HFF-Myc (cell line): ENCODE measurements at regions not wholly inside any gene's neighbourhood (a gene's known extent, or its start where the extent isn't known, plus 50 kb on each side); places are given as distances from the start of the nearest gene placed in this dataset.

Experiments used
- DNase-seq: peaks from one replicate; pipeline ENCODE4 v3.0.0-alpha.2; 2011; ENCODE audit warnings: low read depth; ENCODE audit errors: extremely low read depth
- H3K4me3 ChIP-seq: replicated peaks from 2 replicates; pipeline ENCODE4 v1.5.1; 2011; ENCODE audit warnings: low read depth, mild to moderate bottlenecking, control low read depth, low read length
- CTCF ChIP-seq: IDR thresholded peaks from 2 replicates; pipeline ENCODE4 v1.5.1; 2012; ENCODE audit warnings: mild to moderate bottlenecking, low read depth, low read length, control low read depth; ENCODE audit errors: missing control alignments

GRCh38 chr6:165814679-165815078 lies 151.6 kb upstream of the PDE10A start:
- no peak for TF ChIP-seq CTCF

GRCh38 chr6:165811512-165811911 lies 148.5 kb upstream of the PDE10A start:
- no peak for DNase-seq
- TF ChIP-seq CTCF, result no peak

More at GRCh38 chr6:165814679-165815078, 151.6 kb upstream of the PDE10A start:
- no peak overlapping the region for H3K4me3 ChIP-seq
- DNase-seq, result no peak

GRCh38 chr6:165808021-165808420 lies 145.0 kb upstream of the PDE10A start:
- no peak for DNase-seq
- no peak for TF ChIP-seq CTCF
- H3K4me3 ChIP-seq, result no peak overlapping the region

More at GRCh38 chr6:165811512-165811911, 148.5 kb upstream of the PDE10A start:
- H3K4me3 ChIP-seq, result no peak overlapping the region

DNA sequence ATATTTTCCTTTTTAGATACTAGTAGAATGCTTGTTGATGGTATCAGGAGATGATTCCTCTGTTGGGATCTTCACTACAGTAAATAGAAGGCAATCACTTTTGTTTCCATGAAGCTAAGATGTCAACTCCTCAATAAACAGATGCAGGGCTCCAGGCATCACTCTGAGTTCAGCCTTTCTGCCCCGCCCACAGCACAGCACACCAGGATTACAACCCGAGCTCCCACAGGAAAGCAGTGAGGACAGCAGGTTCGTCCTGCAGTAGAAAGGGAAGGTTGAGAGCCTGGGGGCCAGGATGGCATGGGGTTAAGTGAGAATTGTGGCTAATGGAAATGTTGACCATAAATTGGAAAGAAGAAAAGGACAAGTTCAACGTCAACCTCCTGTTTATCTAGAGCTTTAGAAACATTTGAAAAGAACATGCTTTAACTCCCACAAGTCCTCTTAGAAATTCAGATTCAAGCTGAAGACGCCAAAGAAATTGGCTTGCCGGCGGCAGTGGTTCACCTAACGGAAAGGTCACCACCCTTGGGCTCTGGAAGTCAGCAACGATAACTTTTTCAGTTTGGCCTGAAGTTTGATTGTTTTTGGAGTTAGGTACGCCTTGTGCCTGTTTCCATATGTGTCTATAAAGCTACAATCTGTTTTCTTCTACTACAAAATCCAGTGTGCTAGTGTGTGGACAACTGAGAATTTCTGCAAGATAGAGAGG lies 144.4 kb upstream of the PDE10A start:
- no peak for DNase-seq
- no peak overlapping the region for H3K4me3 ChIP-seq
- TF ChIP-seq CTCF, result no peak

DNA sequence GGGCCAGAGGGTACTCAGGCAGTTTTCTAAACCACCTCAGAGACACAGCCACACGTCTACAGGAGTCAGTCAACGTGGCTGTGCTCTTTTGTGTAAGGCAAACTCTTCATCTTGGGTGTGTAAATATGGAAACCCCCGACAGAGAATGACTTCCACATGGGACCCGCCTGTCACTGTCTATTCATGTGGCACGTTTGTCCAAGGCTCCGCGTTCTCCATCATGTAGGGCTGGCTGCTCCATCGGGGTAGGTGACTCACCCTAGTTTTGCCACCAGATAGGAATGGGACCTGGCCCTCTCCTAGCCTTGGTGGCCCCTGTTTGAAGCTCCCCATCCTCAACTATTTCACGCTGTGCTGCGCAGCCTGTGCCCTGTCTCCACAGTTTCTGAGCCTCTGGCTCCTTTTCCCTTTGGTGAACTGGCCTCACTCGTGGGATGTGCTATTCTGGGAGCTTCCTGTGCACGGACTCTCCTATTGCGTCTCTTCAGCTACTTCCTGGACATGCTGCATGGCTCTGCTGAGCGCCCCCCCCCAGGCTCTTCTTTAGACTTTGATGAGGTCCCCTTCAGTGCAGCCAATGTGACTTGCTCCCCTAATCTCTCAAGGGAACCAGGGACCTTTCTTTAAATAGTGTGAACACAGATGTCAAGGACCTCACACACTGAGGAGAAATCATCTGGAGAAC lies 143.2 kb upstream of the PDE10A start:
- no peak for DNase-seq
- TF ChIP-seq CTCF, result no peak
- no peak overlapping the region for H3K4me3 ChIP-seq

- H3K4me3 ChIP-seq, result no peak overlapping the region
- no peak for DNase-seq
- no peak for TF ChIP-seq CTCF
Observed at GRCh38 chr6:165805636-165806035, 142.6 kb upstream of the PDE10A start.
